ENCODE measurements at regions not wholly inside any gene's neighbourhood (a gene's known extent, or its start where the extent isn't known, plus 50 kb on each side); places are given as distances from the start of the nearest gene placed in this dataset.

DNA sequence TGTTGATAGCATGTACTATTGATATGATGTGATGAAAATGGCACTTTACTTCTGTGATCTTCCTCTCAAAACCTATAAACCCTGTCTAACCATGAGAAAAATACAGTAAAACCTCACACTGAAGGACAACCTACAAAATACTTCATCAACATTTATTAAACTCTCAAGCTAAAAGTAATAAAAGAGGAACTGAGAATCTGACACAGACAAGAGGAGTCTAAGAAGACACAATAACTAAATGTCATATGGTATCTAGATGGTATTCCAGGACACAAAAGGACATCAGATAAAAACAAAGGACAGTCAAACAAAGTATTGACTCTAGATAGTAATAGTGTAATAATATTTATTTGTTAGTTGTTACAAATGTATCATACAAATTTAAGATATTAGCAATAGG is 655.3 kb downstream of the SH3BGRL start:
- ChIA-PET CTCF (no interaction called here), POLR2A (no interaction called here)
- intact Hi-C loops (cut with micrococcal nuclease), result no loop called here
- Mint-ChIP-seq H3K4me1 (ENCODE audit: insufficient read depth, unreplicated experiment) (no peaks in the 10 kb centered on the region), H3K4me3 (ENCODE audit: unreplicated experiment) (no peak overlapping the region), H3K36me3 (ENCODE audit: insufficient read depth, unreplicated experiment) (no peaks in the 10 kb centered on the region), H3K27ac (ENCODE audit: low read depth, unreplicated experiment) (no peak overlapping the region), H3K9me3 (ENCODE audit: unreplicated experiment) (peaks cover 8% of the 10 kb centered on the region), H3K27me3 (ENCODE audit: insufficient read depth, unreplicated experiment) (no peaks in the 10 kb centered on the region)
- TF ChIP-seq, protein P1, sequence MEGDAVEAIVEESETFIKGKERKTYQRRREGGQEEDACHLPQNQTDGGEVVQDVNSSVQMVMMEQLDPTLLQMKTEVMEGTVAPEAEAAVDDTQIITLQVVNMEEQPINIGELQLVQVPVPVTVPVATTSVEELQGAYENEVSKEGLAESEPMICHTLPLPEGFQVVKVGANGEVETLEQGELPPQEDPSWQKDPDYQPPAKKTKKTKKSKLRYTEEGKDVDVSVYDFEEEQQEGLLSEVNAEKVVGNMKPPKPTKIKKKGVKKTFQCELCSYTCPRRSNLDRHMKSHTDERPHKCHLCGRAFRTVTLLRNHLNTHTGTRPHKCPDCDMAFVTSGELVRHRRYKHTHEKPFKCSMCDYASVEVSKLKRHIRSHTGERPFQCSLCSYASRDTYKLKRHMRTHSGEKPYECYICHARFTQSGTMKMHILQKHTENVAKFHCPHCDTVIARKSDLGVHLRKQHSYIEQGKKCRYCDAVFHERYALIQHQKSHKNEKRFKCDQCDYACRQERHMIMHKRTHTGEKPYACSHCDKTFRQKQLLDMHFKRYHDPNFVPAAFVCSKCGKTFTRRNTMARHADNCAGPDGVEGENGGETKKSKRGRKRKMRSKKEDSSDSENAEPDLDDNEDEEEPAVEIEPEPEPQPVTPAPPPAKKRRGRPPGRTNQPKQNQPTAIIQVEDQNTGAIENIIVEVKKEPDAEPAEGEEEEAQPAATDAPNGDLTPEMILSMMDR (IDR thresholded peaks at IDR 0.05; ENCODE audit: unreplicated experiment), result no peak
- DNase-seq (ENCODE audit: unreplicated experiment), result no peak
- no TSS peak for BruUV-seq (replicated peaks)

DNA sequence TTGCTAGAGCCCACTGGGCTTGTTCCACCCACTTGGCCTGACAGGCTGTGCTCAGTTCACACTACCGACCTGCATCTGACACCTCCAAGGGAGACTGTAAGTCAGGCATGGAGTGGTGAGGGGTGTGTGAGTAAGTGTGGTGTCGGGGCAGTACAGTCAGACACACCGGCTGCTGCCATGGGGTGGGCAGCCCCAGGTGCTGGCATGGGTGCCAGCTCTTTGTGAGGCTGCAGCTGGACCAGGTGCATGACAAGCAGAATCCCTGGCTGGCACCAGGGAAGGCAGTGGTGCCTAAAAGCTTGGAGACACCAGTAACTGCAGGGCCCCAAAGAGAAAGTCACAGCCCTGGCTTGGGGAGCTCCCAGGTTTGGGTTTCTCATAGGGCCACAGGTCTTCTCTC is 665.0 kb downstream of the SH3BGRL start:
- ChIA-PET POLR2A (no interaction called here), CTCF (no interaction called here)
- intact Hi-C loops (cut with micrococcal nuclease), result no loop called here
- no peak overlapping the region for H3K4me3 Mint-ChIP-seq (ENCODE audit: unreplicated experiment)
- peaks cover 25% of the 10 kb centered on the region for H3K9me3 Mint-ChIP-seq (ENCODE audit: unreplicated experiment)
- H3K36me3 Mint-ChIP-seq (ENCODE audit: insufficient read depth, unreplicated experiment), result no peaks in the 10 kb centered on the region
- H3K4me1 Mint-ChIP-seq (ENCODE audit: insufficient read depth, unreplicated experiment), result no peaks in the 10 kb centered on the region
- BruUV-seq (replicated peaks), result no TSS peak
- TF ChIP-seq, protein P1 (IDR thresholded peaks at IDR 0.05; ENCODE audit: unreplicated experiment), result no peak
- no peaks in the 10 kb centered on the region for H3K27me3 Mint-ChIP-seq (ENCODE audit: insufficient read depth, unreplicated experiment)
- no peak overlapping the region for H3K27ac Mint-ChIP-seq (ENCODE audit: low read depth, unreplicated experiment)
- DNase-seq (ENCODE audit: unreplicated experiment), result no peak

DNA sequence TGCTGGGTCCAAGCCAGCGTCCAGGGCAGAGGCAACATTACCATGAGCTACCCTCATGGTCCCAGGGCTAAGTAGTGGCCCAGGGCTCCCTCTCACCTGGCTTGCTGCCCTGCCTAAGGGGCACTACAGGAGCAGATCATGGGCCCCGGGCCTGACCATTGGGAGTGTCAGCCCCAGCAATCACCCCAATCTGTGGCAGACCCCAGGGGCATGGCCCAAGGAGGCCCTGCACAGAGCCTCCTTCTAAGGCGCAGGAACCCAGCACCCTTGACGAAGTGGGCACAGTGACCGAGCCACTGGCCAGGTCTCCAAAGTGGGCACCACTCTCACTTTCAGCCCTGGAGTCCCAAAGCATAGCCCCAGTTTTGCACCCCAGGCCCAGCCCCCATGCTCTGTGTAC is 667.1 kb downstream of the SH3BGRL start:
- POLR2A ChIA-PET, result no interaction called here
- H3K27me3 Mint-ChIP-seq (ENCODE audit: insufficient read depth, unreplicated experiment), result no peaks in the 10 kb centered on the region
- H3K9me3 Mint-ChIP-seq (ENCODE audit: unreplicated experiment), result peaks cover 36% of the 10 kb centered on the region
- H3K4me1 Mint-ChIP-seq (ENCODE audit: insufficient read depth, unreplicated experiment), result no peaks in the 10 kb centered on the region
- CTCF ChIA-PET, result no interaction called here
- no TSS peak for BruUV-seq (replicated peaks)
- no peaks in the 10 kb centered on the region for H3K36me3 Mint-ChIP-seq (ENCODE audit: insufficient read depth, unreplicated experiment)
- no peak overlapping the region for H3K4me3 Mint-ChIP-seq (ENCODE audit: unreplicated experiment)
- no peak overlapping the region for H3K27ac Mint-ChIP-seq (ENCODE audit: low read depth, unreplicated experiment)
- TF ChIP-seq, protein P1 (IDR thresholded peaks at IDR 0.05; ENCODE audit: unreplicated experiment), result no peak
- intact Hi-C loops (cut with micrococcal nuclease), result no loop called here
- DNase-seq (ENCODE audit: unreplicated experiment), result no peak

DNA sequence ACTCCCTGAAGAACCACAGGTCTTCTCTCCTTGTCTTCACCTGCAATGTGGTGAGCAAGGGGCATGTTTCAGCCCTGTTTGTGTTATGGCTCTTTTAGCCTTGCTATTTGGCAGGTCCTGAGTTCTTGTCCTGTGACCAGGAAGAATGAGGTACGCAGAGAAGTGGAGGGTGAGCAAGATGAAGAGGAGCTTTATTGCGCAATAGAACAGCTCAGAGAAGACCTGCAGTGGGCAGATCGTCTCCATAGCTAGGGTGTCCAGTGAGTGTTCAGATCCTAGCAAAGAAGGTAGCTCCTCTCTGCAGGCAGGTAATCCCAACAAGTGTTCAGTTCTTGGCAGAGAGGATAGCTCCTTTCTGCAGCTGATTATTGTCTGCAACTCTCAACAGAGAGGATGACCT is 672.9 kb downstream of the SH3BGRL start:
- TF ChIP-seq, protein P1 (IDR thresholded peaks at IDR 0.05; ENCODE audit: unreplicated experiment), result no peak

More for the DNA sequence above, 672.9 kb downstream of the SH3BGRL start:
- no peak for DNase-seq (ENCODE audit: unreplicated experiment)
- no peak overlapping the region for H3K4me3 Mint-ChIP-seq (ENCODE audit: unreplicated experiment)
- H3K4me1 Mint-ChIP-seq (ENCODE audit: insufficient read depth, unreplicated experiment), result no peaks in the 10 kb centered on the region
- peaks cover 11% of the 10 kb centered on the region for H3K9me3 Mint-ChIP-seq (ENCODE audit: unreplicated experiment)
- BruUV-seq (replicated peaks), result no TSS peak
- H3K27ac Mint-ChIP-seq (ENCODE audit: low read depth, unreplicated experiment), result no peak overlapping the region
- H3K27me3 Mint-ChIP-seq (ENCODE audit: insufficient read depth, unreplicated experiment), result no peaks in the 10 kb centered on the region
- no peaks in the 10 kb centered on the region for H3K36me3 Mint-ChIP-seq (ENCODE audit: insufficient read depth, unreplicated experiment)
- CTCF ChIA-PET, result no interaction called here
- intact Hi-C loops (cut with micrococcal nuclease), result no loop called here
- POLR2A ChIA-PET, result no interaction called here
